ENCODE measurements at regions not wholly inside any gene's neighbourhood (a gene's known extent, or its start where the extent isn't known, plus 50 kb on each side); places are given as distances from the start of the nearest gene placed in this dataset.

GRCh38 chr1:73953586-73953985 lies 244.4 kb downstream of the LRRIQ3 start:
- DNase-seq (ENCODE audit: low read depth): no peak
- H3K4me3 ChIP-seq (ENCODE audit: low read depth, low read length): no peak overlapping the region
- no peak for TF ChIP-seq CTCF (IDR thresholded peaks at IDR 0.05; ENCODE audit: low read depth, low read length, missing control alignments)

- no peak for TF ChIP-seq CTCF (IDR thresholded peaks at IDR 0.05; ENCODE audit: low read depth, low read length, missing control alignments)
- DNase-seq (ENCODE audit: low read depth): no peak
- H3K4me3 ChIP-seq (ENCODE audit: low read depth, low read length): no peak overlapping the region
These were observed 244.8 kb downstream of the LRRIQ3 start for GRCh38 chr1:73953186-73953585.

GRCh38 chr1:73948055-73948454 lies 249.9 kb downstream of the LRRIQ3 start:
- H3K4me3 ChIP-seq (ENCODE audit: low read depth, low read length): no peak overlapping the region
- no peak for DNase-seq (ENCODE audit: low read depth)
- TF ChIP-seq CTCF (IDR thresholded peaks at IDR 0.05; ENCODE audit: low read depth, low read length, missing control alignments): no peak

- DNase-seq (ENCODE audit: low read depth): no peak
- no peak for TF ChIP-seq CTCF (IDR thresholded peaks at IDR 0.05; ENCODE audit: low read depth, low read length, missing control alignments)
- H3K4me3 ChIP-seq (ENCODE audit: low read depth, low read length): no peak overlapping the region
These were observed 251.0 kb downstream of the LRRIQ3 start for GRCh38 chr1:73947009-73947408.

GRCh38 chr1:73943270-73943669 lies 254.7 kb downstream of the LRRIQ3 start:
- no peak for DNase-seq (ENCODE audit: low read depth)
- no peak overlapping the region for H3K4me3 ChIP-seq (ENCODE audit: low read depth, low read length)
- no peak for TF ChIP-seq CTCF (IDR thresholded peaks at IDR 0.05; ENCODE audit: low read depth, low read length, missing control alignments)

- no peak for DNase-seq (ENCODE audit: low read depth)
- H3K4me3 ChIP-seq (ENCODE audit: low read depth, low read length): no peak overlapping the region
- TF ChIP-seq CTCF (IDR thresholded peaks at IDR 0.05; ENCODE audit: low read depth, low read length, missing control alignments): no peak
These were observed 267.7 kb downstream of the LRRIQ3 start for GRCh38 chr1:73930293-73930692.

GRCh38 chr1:73914951-73915350 lies 283.0 kb downstream of the LRRIQ3 start:
- H3K4me3 ChIP-seq (ENCODE audit: low read depth, low read length): no peak overlapping the region
- no peak for TF ChIP-seq CTCF (IDR thresholded peaks at IDR 0.05; ENCODE audit: low read depth, low read length, missing control alignments)
- no peak for DNase-seq (ENCODE audit: low read depth)

Data from GM12864 (cell line).